Motor neuron (in vitro differentiated cells): ENCODE measurements at regions not wholly inside any gene's neighbourhood (a gene's known extent, or its start where the extent isn't known, plus 50 kb on each side); places are given as distances from the start of the nearest gene placed in this dataset.
"Not testable (repeated sequence)": the region's sequence is repeated elsewhere in the genome, so short reads cannot be mapped to it uniquely, and the experiment has no call there.

ENCODE experiments used
- ATAC-seq, 8 experiments: fragments of 200-7000 bp; cut with Tn5 transposase; replicated peaks in 6 of 8; 2 replicates each; pipeline ENCODE4 v1.8.0; 2021; ENCODE audit warnings: mild to moderate bottlenecking in 8 of 8, moderate library complexity in 8 of 8
- H3K27ac ChIP-seq, 2 donors: fragments of 250-450 bp; sonication (Bioruptor Pico); 2 replicates each; pipeline ENCODE4 v1.9.0; 2021; ENCODE audit warnings: antibody characterized with exemption in 2 of 2, mild to moderate bottlenecking in 2 of 2, moderate library complexity in 1 of 2
- H3K4me1 ChIP-seq, 2 donors: fragments of 250-450 bp; sonication (Bioruptor Pico); replicated peaks in 1 of 2; 2 replicates each; pipeline ENCODE4 v1.6.1; 2021; ENCODE audit warnings: antibody characterized with exemption in 2 of 2, mild to moderate bottlenecking in 2 of 2, moderate library complexity in 1 of 2
- H3K4me3 ChIP-seq, 5 donors: fragments of 250-450 bp; sonication (Bioruptor Pico); 2 replicates each; pipeline ENCODE4 v1.9.0; 2021; ENCODE audit warnings: antibody characterized with exemption in 5 of 5, mild to moderate bottlenecking in 5 of 5, moderate library complexity in 4 of 5
- WGBS, 10 experiments: fragments of 450-650 bp; shearing (Covaris generic); methylation state at CpG; one replicate each; pipeline ENCODE4 v1.0.0; 2022; 5-methylcytosine and 5-hydroxymethylcytosine counted together
- in situ Hi-C, 9 experiments: fragments of 400-800 bp; cut with MboI; loops; one replicate each; pipeline ENCODE4 v1.15.0; 2021; ENCODE audit warnings: low sequenced_read_pairs in 9 of 9, low pct_unique_long_range_greater_than_20kb in 2 of 9; ENCODE audit not compliant: unreplicated experiment in 9 of 9

- WGBS, 10 experiments: 10 to 100% (median 72%) methylated on average over 2 to 7 of the region's 18 CpGs; no CpG with 5 or more reads in 5 of the 10 experiments
- Histone ChIP-seq H3K4me1 (peaks cover 10 to 17% of the 10 kb centered on the region in 2 donors), H3K27ac (no peak overlapping the region), H3K4me3 (no peak overlapping the region)
- ATAC-seq: no peak
- in situ Hi-C loops: no loop called here
Measured at GRCh38 chr16:29154088-29154487, 169.2 kb downstream of the LAT start.

- H3K4me1 ChIP-seq: peaks cover 14 to 23% of the 10 kb centered on the region in 2 donors
- in situ Hi-C loops, ATAC-seq, H3K27ac ChIP-seq, H3K4me3 ChIP-seq: not testable (repeated sequence)
- no CpG with 5 or more reads among the region's 15 CpGs for WGBS, 10 experiments
Measured at GRCh38 chr16:29153307-29153706, 168.5 kb downstream of the LAT start.

GRCh38 chr16:29152544-29153031 lies 167.7 kb downstream of the LAT start:
- ATAC-seq, in situ Hi-C loops, H3K4me3 ChIP-seq, H3K27ac ChIP-seq: not testable (repeated sequence)
- H3K4me1 ChIP-seq: peaks cover 20 to 24% of the 10 kb centered on the region in 2 donors
- 90 to 96% (median 95%) methylated on average over 2 to 5 of the region's 12 CpGs; no CpG with 5 or more reads in 7 of the 10 experiments for WGBS, 10 experiments

GRCh38 chr16:29151317-29151716 lies 166.5 kb downstream of the LAT start:
- ATAC-seq: no peak
- Histone ChIP-seq H3K4me1 (peaks cover 11 to 12% of the 10 kb centered on the region in 2 donors), H3K4me3 (no peak overlapping the region), H3K27ac (no peak overlapping the region)
- WGBS, 10 experiments: 86 to 100% (median 96%) methylated on average over 2 to 8 of the region's 12 CpGs; no CpG with 5 or more reads in 5 of the 10 experiments
- in situ Hi-C loops: no loop called here

GRCh38 chr16:29149912-29150311 lies 165.1 kb downstream of the LAT start:
- H3K27ac ChIP-seq, in situ Hi-C loops, H3K4me3 ChIP-seq, ATAC-seq: not testable (repeated sequence)
- 67 to 100% (median 88%) methylated on average over 1 to 11 of the region's 12 CpGs; no CpG with 5 or more reads in 2 of the 10 experiments for WGBS, 10 experiments
- peaks cover 11 to 12% of the 10 kb centered on the region in 2 donors for H3K4me1 ChIP-seq

GRCh38 chr16:29148867-29149272 lies 164.0 kb downstream of the LAT start:
- peaks cover 11 to 12% of the 10 kb centered on the region in 2 donors for H3K4me1 ChIP-seq
- no peak overlapping the region for H3K4me3 ChIP-seq
- no peak overlapping the region for H3K27ac ChIP-seq
- in situ Hi-C loops: no loop called here
- WGBS, 10 experiments: 67 to 90% (median 80%) methylated on average over 1 to 3 of the region's 15 CpGs; no CpG with 5 or more reads in 6 of the 10 experiments
- ATAC-seq: peak in 1 of 8 experiments; percentile 12

GRCh38 chr16:29148131-29148691 lies 163.4 kb downstream of the LAT start:
- ATAC-seq: peak in 7 of 8 experiments; percentile 12 to 98 (median 94)
- H3K4me1 ChIP-seq: peaks cover 11 to 12% of the 10 kb centered on the region in 2 donors
- 56 to 83% methylated on average over 4 to 7 of the region's 15 CpGs; no CpG with 5 or more reads in 8 of the 10 experiments for WGBS, 10 experiments
- no peak overlapping the region for H3K27ac ChIP-seq
- no peak overlapping the region for H3K4me3 ChIP-seq
- in situ Hi-C loops: no loop called here

- no CpG with 5 or more reads among the region's 10 CpGs for WGBS, 10 experiments
- H3K27ac ChIP-seq, in situ Hi-C loops, H3K4me3 ChIP-seq: not testable (repeated sequence)
- H3K4me1 ChIP-seq: peaks cover 11 to 12% of the 10 kb centered on the region in 2 donors
- peak in 4 of 8 experiments; percentile 30 to 53 (median 36) for ATAC-seq
Measured at GRCh38 chr16:29147710-29148109, 162.9 kb downstream of the LAT start.

- WGBS, 10 experiments: 93% methylated on average over 3 of the region's 11 CpGs; no CpG with 5 or more reads in 9 of the 10 experiments
Measured at GRCh38 chr16:29146808-29147643, 162.2 kb downstream of the LAT start.

GRCh38 chr16:29146266-29146665 lies 161.4 kb downstream of the LAT start:
- ATAC-seq: no peak
- in situ Hi-C loops: no loop called here
- no CpG with 5 or more reads among the region's 15 CpGs for WGBS, 10 experiments
- no peak overlapping the region for H3K4me3 ChIP-seq
- no peak overlapping the region for H3K27ac ChIP-seq
- peaks cover 11 to 12% of the 10 kb centered on the region in 2 donors for H3K4me1 ChIP-seq

More at GRCh38 chr16:29146808-29147643, 162.2 kb downstream of the LAT start:
- H3K27ac ChIP-seq, ATAC-seq, in situ Hi-C loops, H3K4me3 ChIP-seq: not testable (repeated sequence)
- H3K4me1 ChIP-seq: peaks cover 11 to 12% of the 10 kb centered on the region in 2 donors

- not testable (repeated sequence) for H3K27ac ChIP-seq
- 77 to 100% (median 86%) methylated on average over 1 to 9 of the region's 15 CpGs; no CpG with 5 or more reads in 5 of the 10 experiments for WGBS, 10 experiments
Measured at GRCh38 chr16:29145486-29146225, 160.8 kb downstream of the LAT start.

GRCh38 chr16:29145086-29145485 lies 160.2 kb downstream of the LAT start:
- H3K27ac ChIP-seq, in situ Hi-C loops, H3K4me3 ChIP-seq, ATAC-seq: not testable (repeated sequence)
- peaks cover 11 to 12% of the 10 kb centered on the region in 2 donors for H3K4me1 ChIP-seq
- 60 to 100% methylated on average over 1 of the region's 12 CpGs; no CpG with 5 or more reads in 8 of the 10 experiments for WGBS, 10 experiments

More at GRCh38 chr16:29145486-29146225, 160.8 kb downstream of the LAT start:
- peak in 1 of 8 experiments; percentile 58 for ATAC-seq
- H3K4me1 ChIP-seq: peaks cover 11 to 12% of the 10 kb centered on the region in 2 donors
- H3K4me3 ChIP-seq, in situ Hi-C loops: not testable (repeated sequence)
